HFF-Myc (cell line): ENCODE measurements at regions not wholly inside any gene's neighbourhood (a gene's known extent, or its start where the extent isn't known, plus 50 kb on each side); places are given as distances from the start of the nearest gene placed in this dataset.

Source experiments
- DNase-seq: peaks from one replicate; pipeline ENCODE4 v3.0.0-alpha.2; 2011; ENCODE audit warnings: low read depth; ENCODE audit errors: extremely low read depth
- H3K4me3 ChIP-seq: replicated peaks from 2 replicates; pipeline ENCODE4 v1.5.1; 2011; ENCODE audit warnings: low read depth, mild to moderate bottlenecking, control low read depth, low read length
- TF ChIP-seq, protein P1 (sequence below): IDR thresholded peaks from 2 replicates; pipeline ENCODE4 v1.5.1; 2012; ENCODE audit warnings: mild to moderate bottlenecking, low read depth, low read length, control low read depth; ENCODE audit errors: missing control alignments

- TF ChIP-seq, protein P1, sequence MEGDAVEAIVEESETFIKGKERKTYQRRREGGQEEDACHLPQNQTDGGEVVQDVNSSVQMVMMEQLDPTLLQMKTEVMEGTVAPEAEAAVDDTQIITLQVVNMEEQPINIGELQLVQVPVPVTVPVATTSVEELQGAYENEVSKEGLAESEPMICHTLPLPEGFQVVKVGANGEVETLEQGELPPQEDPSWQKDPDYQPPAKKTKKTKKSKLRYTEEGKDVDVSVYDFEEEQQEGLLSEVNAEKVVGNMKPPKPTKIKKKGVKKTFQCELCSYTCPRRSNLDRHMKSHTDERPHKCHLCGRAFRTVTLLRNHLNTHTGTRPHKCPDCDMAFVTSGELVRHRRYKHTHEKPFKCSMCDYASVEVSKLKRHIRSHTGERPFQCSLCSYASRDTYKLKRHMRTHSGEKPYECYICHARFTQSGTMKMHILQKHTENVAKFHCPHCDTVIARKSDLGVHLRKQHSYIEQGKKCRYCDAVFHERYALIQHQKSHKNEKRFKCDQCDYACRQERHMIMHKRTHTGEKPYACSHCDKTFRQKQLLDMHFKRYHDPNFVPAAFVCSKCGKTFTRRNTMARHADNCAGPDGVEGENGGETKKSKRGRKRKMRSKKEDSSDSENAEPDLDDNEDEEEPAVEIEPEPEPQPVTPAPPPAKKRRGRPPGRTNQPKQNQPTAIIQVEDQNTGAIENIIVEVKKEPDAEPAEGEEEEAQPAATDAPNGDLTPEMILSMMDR: no peak
- H3K4me3 ChIP-seq: no peak overlapping the region
- DNase-seq: no peak
Measured at GRCh38 chr3:174791161-174791560, 68.0 kb upstream of the NAALADL2 start.

DNA sequence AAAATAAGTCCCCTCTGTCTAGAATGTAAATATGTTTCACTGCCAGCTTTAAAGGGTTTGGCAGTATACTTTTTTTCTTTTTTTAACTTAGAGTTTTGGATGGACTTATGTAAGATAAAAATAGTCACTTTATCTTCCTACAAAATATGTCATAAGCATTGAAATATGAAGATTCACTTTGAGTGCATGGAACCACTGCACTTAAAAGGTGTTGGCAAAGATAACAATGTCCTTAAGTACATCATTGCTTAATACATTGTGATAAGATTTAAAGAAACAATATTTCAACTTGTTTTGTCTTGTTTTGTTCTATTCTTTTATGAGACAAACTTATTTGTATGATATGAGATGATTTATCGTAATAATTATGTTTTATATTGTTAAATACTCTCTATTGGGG lies 66.3 kb upstream of the NAALADL2 start:
- H3K4me3 ChIP-seq: no peak overlapping the region
- no peak for DNase-seq
- TF ChIP-seq, protein P1: no peak
